Lower leg skin (tissue), 4 donors: ENCODE measurements at regions not wholly inside any gene's neighbourhood (a gene's known extent, or its start where the extent isn't known, plus 50 kb on each side); places are given as distances from the start of the nearest gene placed in this dataset.

Experiments
- DNase-seq, 2 donors: peaks; one replicate each; pipeline ENCODE4 v3.0.0-alpha.2; 2019; ENCODE audit warnings: low spot score in 2 of 2
- H3K4me3 ChIP-seq: fragments of 200-600 bp; sonication (generic); 2 replicates; pipeline ENCODE4 v1.5.1; 2017; ENCODE audit warnings: mild to moderate bottlenecking, low read depth; ENCODE audit not compliant: poor library complexity, severe bottlenecking
- POLR2A ChIP-seq, 2 donors: fragments of 450-650 bp; IDR thresholded peaks; one replicate each; pipeline ENCODE4 v1.6.1; 2016 to 2017; ENCODE audit warnings: antibody characterized with exemption in 2 of 2, mild to moderate bottlenecking in 1 of 2, moderate library complexity in 1 of 2
- WGBS, 2 donors: methylation state at CpG; one replicate each; pipeline ENCODE4 v1.1.5; 2018; 5-methylcytosine and 5-hydroxymethylcytosine counted together
- intact Hi-C: fragments of 100-400 bp; cut with DNase I; formaldehyde crosslinking; loops from one replicate; pipeline ENCODE4 v1.15.0; 2023; ENCODE audit warnings: low total_unique reads
- TF ChIP-seq, protein P1 (sequence below), 3 donors: fragments of 450-650 bp; IDR thresholded peaks; one replicate each; pipeline ENCODE4 v1.5.1; 2016; ENCODE audit warnings: antibody characterized with exemption in 3 of 3, mild to moderate bottlenecking in 3 of 3, moderate library complexity in 2 of 3

DNA sequence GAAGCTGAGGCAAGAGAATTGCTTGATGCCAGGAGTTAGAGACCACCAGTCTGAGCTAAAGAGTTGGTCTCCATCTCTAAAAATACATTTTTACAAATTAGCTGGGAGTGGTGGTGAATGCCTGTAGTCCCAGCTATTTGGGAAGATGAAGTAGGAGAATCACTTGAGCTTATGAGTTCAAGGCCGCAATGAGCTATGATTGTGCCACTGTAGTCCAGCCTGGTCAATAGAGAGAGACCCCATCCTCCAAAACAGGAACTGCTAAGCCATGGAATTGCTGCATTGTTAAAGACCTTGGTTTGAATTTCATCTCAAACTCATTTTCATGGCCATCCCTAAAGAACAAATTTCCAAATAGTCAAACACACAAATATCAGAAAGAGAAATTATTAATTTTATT lies 113.9 kb upstream of the AGTR1 start:
- H3K4me3 ChIP-seq: no peak overlapping the region
- DNase-seq: no peak
- 88 to 100% methylated on average over 1 of the region's 1 CpG for WGBS, 2 donors
- intact Hi-C loops: no loop called here
- TF ChIP-seq, protein P1, sequence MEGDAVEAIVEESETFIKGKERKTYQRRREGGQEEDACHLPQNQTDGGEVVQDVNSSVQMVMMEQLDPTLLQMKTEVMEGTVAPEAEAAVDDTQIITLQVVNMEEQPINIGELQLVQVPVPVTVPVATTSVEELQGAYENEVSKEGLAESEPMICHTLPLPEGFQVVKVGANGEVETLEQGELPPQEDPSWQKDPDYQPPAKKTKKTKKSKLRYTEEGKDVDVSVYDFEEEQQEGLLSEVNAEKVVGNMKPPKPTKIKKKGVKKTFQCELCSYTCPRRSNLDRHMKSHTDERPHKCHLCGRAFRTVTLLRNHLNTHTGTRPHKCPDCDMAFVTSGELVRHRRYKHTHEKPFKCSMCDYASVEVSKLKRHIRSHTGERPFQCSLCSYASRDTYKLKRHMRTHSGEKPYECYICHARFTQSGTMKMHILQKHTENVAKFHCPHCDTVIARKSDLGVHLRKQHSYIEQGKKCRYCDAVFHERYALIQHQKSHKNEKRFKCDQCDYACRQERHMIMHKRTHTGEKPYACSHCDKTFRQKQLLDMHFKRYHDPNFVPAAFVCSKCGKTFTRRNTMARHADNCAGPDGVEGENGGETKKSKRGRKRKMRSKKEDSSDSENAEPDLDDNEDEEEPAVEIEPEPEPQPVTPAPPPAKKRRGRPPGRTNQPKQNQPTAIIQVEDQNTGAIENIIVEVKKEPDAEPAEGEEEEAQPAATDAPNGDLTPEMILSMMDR (IDR thresholded peaks at IDR 0.05): no peak
- no peak for TF ChIP-seq POLR2A (IDR thresholded peaks at IDR 0.05)

DNA sequence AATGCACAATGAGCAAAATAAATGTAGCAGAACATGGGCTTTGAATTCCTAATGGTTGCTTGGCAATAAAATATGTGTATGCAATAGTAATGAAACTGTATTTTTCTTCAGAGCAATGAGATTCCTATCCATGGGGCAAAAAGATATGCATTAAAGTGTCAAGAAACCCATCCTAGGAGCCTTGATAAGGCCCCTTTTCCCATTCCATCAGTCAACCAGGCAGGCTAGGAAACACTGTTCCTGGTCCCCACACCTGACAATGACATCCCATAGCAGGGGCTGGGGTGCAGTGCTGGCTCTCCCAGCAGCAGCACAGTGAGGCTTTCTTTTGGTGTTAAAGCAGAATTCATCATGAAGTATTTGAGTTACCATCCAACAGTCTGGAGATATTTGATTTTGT lies 113.3 kb upstream of the AGTR1 start:
- TF ChIP-seq, protein P1 (IDR thresholded peaks at IDR 0.05): no peak
- no peak for TF ChIP-seq POLR2A (IDR thresholded peaks at IDR 0.05)
- intact Hi-C loops: no loop called here
- H3K4me3 ChIP-seq: no peak overlapping the region
- no peak for DNase-seq

DNA sequence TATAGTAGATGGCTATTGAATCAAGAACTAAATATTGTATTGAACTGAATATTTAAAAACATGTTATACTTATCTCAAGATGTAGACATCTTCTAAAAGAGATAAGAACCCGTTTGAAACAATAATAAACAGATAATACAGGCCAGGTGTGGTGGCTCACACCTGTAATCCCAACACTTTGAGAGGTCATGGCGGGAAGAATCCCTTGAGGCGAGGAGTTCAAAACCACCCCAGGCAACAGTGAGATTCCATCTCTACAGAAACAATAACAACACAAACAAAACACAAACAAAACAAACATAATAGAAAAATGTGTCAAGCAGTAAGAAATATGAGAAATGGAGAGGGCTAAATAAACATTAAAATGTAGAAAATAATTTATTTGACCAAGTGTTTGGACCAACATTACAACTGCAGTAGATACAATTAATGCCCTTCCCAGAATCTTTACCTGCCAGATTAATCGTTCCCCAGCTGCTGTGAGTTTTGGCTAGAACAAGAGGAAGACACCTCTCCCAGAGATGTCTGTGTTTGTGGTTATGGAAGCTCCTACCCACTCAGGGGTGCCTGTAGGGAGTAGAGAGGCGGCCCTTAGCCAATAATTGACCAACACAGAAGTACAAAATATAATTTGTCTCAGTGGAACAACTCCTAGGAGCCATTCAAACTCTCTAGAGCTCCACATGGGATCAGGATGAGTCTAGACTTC lies 111.9 kb upstream of the AGTR1 start:
- TF ChIP-seq POLR2A (IDR thresholded peaks at IDR 0.05): no peak
- TF ChIP-seq, protein P1 (IDR thresholded peaks at IDR 0.05): no peak
- WGBS, 2 donors: 62 to 64% methylated on average over 5 of the region's 5 CpGs
- intact Hi-C loops: no loop called here
- no peak overlapping the region for H3K4me3 ChIP-seq
- DNase-seq: no peak

DNA sequence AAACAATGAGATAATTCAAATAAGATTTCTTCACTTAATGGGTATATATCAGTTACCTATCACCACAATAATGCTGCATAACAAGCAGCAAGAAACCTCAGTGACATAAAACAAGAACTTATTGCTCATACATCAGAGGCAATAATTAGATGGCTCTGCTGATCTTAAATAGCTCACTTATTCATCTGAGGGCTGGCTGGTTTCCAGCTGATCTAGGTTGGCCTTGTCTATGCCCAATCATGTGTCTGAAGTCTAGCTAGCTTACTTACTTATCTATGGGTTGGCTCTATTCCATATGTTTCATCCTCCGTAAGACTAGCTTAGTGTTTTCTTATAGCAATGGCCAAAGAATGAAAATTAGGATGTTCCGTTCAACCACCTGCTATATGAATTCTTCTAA lies 109.4 kb upstream of the AGTR1 start:
- intact Hi-C loops: no loop called here
- no peak overlapping the region for H3K4me3 ChIP-seq
- WGBS, 2 donors: 89 to 92% methylated on average over 2 of the region's 2 CpGs
- DNase-seq: no peak
- TF ChIP-seq, protein P1 (IDR thresholded peaks at IDR 0.05): no peak
- TF ChIP-seq POLR2A (IDR thresholded peaks at IDR 0.05): no peak

DNA sequence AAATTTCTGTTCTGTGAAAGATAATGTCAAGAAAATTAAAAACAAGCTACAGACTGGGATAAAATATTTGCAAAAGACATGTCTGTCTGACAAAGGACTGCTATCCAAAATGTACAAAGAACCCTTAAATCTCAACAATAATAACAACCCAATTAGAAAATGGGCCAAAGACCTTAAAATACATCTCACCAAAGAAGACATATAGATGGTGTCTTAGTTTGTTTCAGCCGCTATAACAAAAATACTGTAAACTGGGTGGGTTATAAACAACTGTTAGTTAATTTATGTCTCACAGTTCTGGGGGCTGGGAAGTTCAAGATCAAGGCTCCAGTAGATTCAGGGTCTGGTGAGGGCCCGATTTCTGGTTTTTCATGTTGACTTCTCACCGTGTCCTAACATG lies 106.2 kb upstream of the AGTR1 start:
- 89 to 93% methylated on average over 3 of the region's 3 CpGs for WGBS, 2 donors
- TF ChIP-seq, protein P1 (IDR thresholded peaks at IDR 0.05): no peak
- TF ChIP-seq POLR2A (IDR thresholded peaks at IDR 0.05): no peak
- intact Hi-C loops: no loop called here
- DNase-seq: no peak
- H3K4me3 ChIP-seq: no peak overlapping the region

DNA sequence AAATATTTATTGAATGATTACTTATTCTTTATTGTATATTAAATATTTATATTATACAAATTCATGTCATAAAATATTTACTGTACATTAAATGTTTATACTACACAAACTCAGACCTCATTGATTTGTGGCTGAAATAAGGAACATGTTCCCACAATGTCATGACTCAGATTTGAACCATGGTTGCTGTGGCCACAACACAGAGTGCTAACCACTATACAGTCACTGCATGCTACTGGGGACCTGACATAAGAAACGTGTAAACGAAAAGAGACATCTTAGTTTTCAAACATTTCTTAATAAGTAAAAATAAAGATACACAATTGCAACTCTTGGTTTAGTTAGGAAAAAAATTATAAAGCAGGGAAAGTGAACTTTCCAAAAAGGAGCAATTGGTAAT lies 99.1 kb upstream of the AGTR1 start:
- 90 to 96% methylated on average over 2 of the region's 2 CpGs for WGBS, 2 donors
- DNase-seq: no peak
- TF ChIP-seq POLR2A (IDR thresholded peaks at IDR 0.05): no peak
- TF ChIP-seq, protein P1 (IDR thresholded peaks at IDR 0.05): no peak
- intact Hi-C loops: no loop called here
- no peak overlapping the region for H3K4me3 ChIP-seq
